ENCODE measurements at regions not wholly inside any gene's neighbourhood (a gene's known extent, or its start where the extent isn't known, plus 50 kb on each side); places are given as distances from the start of the nearest gene placed in this dataset.

DNA sequence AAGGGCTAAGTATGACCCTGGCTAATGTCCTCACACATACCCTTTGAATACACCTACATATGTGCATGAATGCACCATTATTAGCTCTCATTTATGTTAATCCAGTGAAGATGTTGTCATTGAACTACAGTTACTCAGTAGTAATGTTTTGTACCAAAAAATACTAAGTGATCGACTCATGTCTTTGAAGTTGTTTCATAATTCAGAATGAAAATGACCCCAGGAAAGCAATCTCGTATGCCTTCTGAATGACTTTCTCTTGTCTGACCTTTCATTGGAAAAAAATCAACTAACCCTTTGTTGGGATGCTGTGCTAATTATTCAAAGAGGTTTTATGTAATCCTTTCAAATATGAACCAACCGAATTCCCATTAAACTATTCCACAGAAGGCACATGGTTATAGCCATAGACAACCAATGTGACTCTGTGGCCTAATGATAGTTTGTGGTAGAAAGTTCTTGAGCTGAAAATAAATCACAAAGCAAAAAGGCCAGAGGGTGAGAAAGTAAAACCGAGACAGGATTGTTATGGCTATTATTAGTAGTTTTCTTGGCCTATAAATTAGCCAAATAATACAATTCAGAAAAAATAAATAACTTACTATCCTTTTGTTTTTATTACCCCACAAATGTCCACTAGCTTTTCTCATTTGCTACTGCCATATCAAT is 86.8 kb upstream of the STARD13 start:
- WGBS (ENCODE audit: insufficient coverage), result no CpG with 5 or more reads among the region's 4 CpGs
- no peaks in the 10 kb centered on the region for H3K27me3 ChIP-seq (ENCODE audit: control insufficient read depth, insufficient read depth, low read length)
- no peak overlapping the region for H3K4me3 ChIP-seq (ENCODE audit: low read length)
- H3K27ac ChIP-seq (ENCODE audit: low read length), result no peak overlapping the region
- H3K4me1 ChIP-seq (ENCODE audit: control insufficient read depth, insufficient read depth, low read length), result peaks cover 2% of the 10 kb centered on the region
- H3K9me3 ChIP-seq (replicated peaks; ENCODE audit: control insufficient read depth, low read depth, low read length), result no peaks in the 10 kb centered on the region
- no peak for DNase-seq
- no peaks in the 10 kb centered on the region for H3K36me3 ChIP-seq (ENCODE audit: control insufficient read depth, insufficient read depth, low read length)

DNA sequence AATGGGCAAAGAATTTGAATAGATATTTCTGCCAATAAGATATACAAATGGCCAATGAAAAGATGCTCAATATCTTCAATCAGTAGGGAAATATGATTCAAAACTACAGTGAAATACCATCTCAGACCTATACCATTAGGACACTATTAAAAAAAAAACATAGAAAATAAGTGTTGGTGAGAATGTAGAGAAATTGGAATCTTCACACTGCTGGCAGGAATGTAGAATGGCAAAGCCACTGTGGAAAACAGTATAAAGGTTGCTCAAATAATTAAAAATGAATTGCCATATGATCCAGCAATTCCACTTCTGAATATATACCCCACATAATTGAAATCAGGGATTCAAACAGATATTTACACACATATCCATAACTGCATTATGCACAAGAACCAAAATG is 88.1 kb upstream of the STARD13 start:
- DNase-seq, result no peak
- Histone ChIP-seq H3K9me3 (replicated peaks; ENCODE audit: control insufficient read depth, low read depth, low read length) (no peaks in the 10 kb centered on the region), H3K4me1 (ENCODE audit: control insufficient read depth, insufficient read depth, low read length) (no peaks in the 10 kb centered on the region), H3K36me3 (ENCODE audit: control insufficient read depth, insufficient read depth, low read length) (no peaks in the 10 kb centered on the region), H3K4me3 (ENCODE audit: low read length) (no peak overlapping the region), H3K27me3 (ENCODE audit: control insufficient read depth, insufficient read depth, low read length) (no peaks in the 10 kb centered on the region), H3K27ac (ENCODE audit: low read length) (no peak overlapping the region)

DNA sequence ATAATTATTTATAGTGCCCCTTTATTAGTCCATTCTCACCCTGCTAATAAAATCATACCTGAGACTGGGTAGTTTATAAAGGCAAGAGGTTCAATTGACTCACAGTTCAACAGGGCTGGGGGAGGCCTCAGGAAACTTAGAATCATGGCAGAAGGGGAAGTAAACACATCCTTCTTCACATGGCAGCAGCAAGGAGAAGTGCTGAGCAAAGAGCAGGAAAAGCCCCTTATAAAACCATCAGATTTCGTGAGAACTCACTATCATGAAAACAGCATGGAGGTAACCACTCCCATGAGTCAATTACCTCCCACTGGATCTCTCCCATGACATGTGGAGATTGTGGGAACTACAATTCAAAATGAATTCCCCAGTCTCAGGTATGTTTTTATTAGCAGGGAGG is 89.9 kb upstream of the STARD13 start:
- WGBS (ENCODE audit: insufficient coverage), result no CpG with 5 or more reads among the region's 1 CpG
- H3K4me3 ChIP-seq (ENCODE audit: low read length), result no peak overlapping the region
- no peaks in the 10 kb centered on the region for H3K4me1 ChIP-seq (ENCODE audit: control insufficient read depth, insufficient read depth, low read length)
- no peaks in the 10 kb centered on the region for H3K9me3 ChIP-seq (replicated peaks; ENCODE audit: control insufficient read depth, low read depth, low read length)
- no peak for DNase-seq
- no peak overlapping the region for H3K27ac ChIP-seq (ENCODE audit: low read length)
- no peaks in the 10 kb centered on the region for H3K36me3 ChIP-seq (ENCODE audit: control insufficient read depth, insufficient read depth, low read length)
- no peaks in the 10 kb centered on the region for H3K27me3 ChIP-seq (ENCODE audit: control insufficient read depth, insufficient read depth, low read length)

DNA sequence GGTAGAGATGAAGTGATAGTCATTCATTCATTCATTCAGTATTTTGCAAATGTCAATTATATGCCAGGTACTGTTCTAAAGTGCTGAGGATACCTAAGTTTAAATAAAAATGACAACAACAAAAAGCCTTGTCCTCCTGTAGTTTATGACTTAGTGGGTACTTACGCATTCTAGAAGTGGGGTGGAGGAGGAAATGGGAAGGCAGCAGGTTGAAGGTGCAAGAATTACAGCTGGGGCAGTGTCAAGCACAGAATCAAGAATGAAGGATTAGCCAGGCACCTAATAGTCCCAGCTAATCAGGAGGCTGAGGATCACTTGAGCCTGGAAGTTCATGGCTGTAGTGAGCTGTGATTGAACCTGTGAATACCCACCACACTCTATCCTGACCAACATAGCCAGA is 90.7 kb upstream of the STARD13 start:
- Histone ChIP-seq H3K4me1 (ENCODE audit: control insufficient read depth, insufficient read depth, low read length) (no peaks in the 10 kb centered on the region), H3K27ac (ENCODE audit: low read length) (no peak overlapping the region), H3K36me3 (ENCODE audit: control insufficient read depth, insufficient read depth, low read length) (no peaks in the 10 kb centered on the region), H3K9me3 (replicated peaks; ENCODE audit: control insufficient read depth, low read depth, low read length) (no peaks in the 10 kb centered on the region), H3K4me3 (ENCODE audit: low read length) (no peak overlapping the region), H3K27me3 (ENCODE audit: control insufficient read depth, insufficient read depth, low read length) (no peaks in the 10 kb centered on the region)
- 100% methylated on average over 1 of the region's 1 CpG for WGBS (ENCODE audit: insufficient coverage)
- no peak for DNase-seq

DNA sequence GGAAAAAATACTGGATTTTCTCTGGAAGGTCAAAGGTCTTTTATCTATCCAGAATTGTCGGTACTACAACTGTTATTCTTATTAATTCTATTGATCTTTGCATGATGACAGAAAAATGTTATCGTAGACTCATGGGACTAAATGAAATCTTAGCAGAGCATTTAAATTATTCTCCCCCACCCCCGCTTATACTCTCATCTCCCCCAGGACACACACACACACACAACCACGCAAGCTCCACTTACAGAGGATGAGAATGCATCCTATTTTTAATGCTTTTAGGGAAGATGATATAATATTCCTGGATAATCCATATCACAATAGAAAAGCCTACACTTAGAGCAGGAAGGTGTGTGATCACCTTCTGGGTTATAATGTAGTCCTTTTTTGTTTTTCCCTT is 91.9 kb upstream of the STARD13 start:
- Histone ChIP-seq H3K4me3 (ENCODE audit: low read length) (no peak overlapping the region), H3K9me3 (replicated peaks; ENCODE audit: control insufficient read depth, low read depth, low read length) (no peaks in the 10 kb centered on the region), H3K4me1 (ENCODE audit: control insufficient read depth, insufficient read depth, low read length) (no peaks in the 10 kb centered on the region), H3K27ac (ENCODE audit: low read length) (no peak overlapping the region), H3K36me3 (ENCODE audit: control insufficient read depth, insufficient read depth, low read length) (no peaks in the 10 kb centered on the region), H3K27me3 (ENCODE audit: control insufficient read depth, insufficient read depth, low read length) (no peaks in the 10 kb centered on the region)
- no CpG with 5 or more reads among the region's 4 CpGs for WGBS (ENCODE audit: insufficient coverage)
- no peak for DNase-seq

DNA sequence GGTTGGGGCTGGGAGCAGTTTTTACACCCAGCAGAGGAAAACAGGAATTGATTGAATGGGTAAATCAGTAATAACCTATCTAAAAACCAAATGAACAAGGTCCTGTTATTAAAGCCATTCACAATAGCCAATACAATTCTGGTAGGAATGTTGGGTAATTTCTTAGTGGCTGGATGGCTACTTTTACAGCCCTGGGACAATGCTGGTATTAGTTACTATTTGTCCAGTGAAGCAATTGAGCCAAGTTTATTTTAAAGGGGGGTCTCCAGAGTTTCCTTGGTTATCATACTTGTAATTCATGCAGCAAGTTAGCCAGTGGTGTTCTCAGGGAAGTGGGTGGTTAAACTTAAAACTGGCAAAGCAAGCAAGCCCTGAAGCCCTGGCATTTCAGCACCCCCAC is 92.3 kb upstream of the STARD13 start:
- no peaks in the 10 kb centered on the region for H3K36me3 ChIP-seq (ENCODE audit: control insufficient read depth, insufficient read depth, low read length)
- no peak for DNase-seq
- H3K4me3 ChIP-seq (ENCODE audit: low read length), result no peak overlapping the region
- no peaks in the 10 kb centered on the region for H3K27me3 ChIP-seq (ENCODE audit: control insufficient read depth, insufficient read depth, low read length)
- no peaks in the 10 kb centered on the region for H3K4me1 ChIP-seq (ENCODE audit: control insufficient read depth, insufficient read depth, low read length)
- no peak overlapping the region for H3K27ac ChIP-seq (ENCODE audit: low read length)
- H3K9me3 ChIP-seq (replicated peaks; ENCODE audit: control insufficient read depth, low read depth, low read length), result no peaks in the 10 kb centered on the region

DNA sequence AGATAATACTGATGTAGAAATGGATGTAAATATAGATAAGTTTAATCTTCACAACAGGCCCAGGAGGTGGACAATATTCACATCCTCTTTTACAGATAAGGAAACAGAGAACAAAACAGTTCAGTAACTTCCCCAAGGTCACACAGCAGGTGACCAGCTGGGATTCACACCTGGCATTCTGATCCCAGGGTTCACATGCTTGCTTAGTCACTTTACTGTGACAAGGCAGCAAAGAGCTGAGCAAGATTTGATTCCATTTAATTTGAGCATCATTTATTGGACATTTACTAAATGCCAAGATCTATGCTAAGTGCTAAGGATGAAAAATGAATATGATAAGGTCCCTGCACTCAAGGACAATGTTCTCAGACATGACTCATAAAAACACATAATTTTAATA is 94.1 kb upstream of the STARD13 start:
- no peaks in the 10 kb centered on the region for H3K4me1 ChIP-seq (ENCODE audit: control insufficient read depth, insufficient read depth, low read length)
- no peaks in the 10 kb centered on the region for H3K27me3 ChIP-seq (ENCODE audit: control insufficient read depth, insufficient read depth, low read length)
- no peaks in the 10 kb centered on the region for H3K9me3 ChIP-seq (replicated peaks; ENCODE audit: control insufficient read depth, low read depth, low read length)
- no peak overlapping the region for H3K4me3 ChIP-seq (ENCODE audit: low read length)
- DNase-seq, result no peak
- no peak overlapping the region for H3K27ac ChIP-seq (ENCODE audit: low read length)
- no peaks in the 10 kb centered on the region for H3K36me3 ChIP-seq (ENCODE audit: control insufficient read depth, insufficient read depth, low read length)

DNA sequence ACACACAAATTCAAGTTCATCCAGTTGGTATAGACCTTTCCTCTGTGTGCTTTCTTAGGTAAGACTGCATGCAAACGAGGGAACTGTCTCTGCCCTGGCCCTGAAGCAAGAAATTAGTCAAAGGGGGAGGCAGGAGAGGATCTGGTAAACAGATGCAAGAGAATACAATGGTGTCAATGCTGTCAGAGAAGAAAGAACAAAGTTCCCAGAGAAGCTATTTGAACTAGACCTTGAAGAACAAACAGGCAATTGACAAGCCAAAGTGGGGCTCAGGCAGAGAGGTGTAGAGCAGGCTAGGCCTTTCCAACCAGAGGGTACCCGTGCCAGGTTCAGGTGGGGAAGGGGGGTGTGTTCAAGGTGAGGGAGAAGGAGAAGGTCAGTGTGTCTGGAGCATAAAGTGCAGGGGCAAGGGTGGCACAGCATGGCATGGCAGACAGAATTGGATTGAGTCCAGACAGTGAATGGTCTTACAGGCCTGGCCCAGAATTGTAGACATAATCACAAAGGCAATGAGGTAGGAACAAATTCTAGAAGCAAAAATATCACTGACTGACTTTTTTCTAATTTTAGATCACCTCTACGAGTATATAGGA is 95.0 kb upstream of the STARD13 start:
- no peak for DNase-seq

DNA sequence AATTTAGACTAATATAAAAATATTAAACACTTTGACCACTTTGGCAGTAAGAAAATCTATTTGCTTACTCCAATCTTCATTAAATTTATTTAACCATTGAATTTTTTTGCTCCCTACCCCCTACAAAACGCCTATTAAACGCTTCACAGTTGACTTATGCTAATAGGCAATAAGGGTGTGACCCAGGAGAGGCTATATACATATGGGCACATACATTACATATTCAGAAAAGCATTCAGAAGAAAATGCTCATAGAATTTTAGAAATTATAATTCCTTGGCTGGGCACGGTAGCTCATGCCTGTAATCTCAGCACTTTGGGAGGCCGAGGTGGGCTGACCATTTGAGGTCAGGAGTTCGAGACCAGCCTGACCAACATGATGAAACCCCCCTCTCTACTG is 95.6 kb upstream of the STARD13 start:
- Histone ChIP-seq H3K27ac (ENCODE audit: low read length) (no peak overlapping the region), H3K9me3 (replicated peaks; ENCODE audit: control insufficient read depth, low read depth, low read length) (no peaks in the 10 kb centered on the region), H3K27me3 (ENCODE audit: control insufficient read depth, insufficient read depth, low read length) (no peaks in the 10 kb centered on the region), H3K4me3 (ENCODE audit: low read length) (no peak overlapping the region), H3K36me3 (ENCODE audit: control insufficient read depth, insufficient read depth, low read length) (no peaks in the 10 kb centered on the region), H3K4me1 (ENCODE audit: control insufficient read depth, insufficient read depth, low read length) (no peaks in the 10 kb centered on the region)
- no CpG with 5 or more reads among the region's 5 CpGs for WGBS (ENCODE audit: insufficient coverage)
- no peak for DNase-seq

More for the DNA sequence above, 95.0 kb upstream of the STARD13 start:
- H3K9me3 ChIP-seq (replicated peaks; ENCODE audit: control insufficient read depth, low read depth, low read length), result no peaks in the 10 kb centered on the region
- no peaks in the 10 kb centered on the region for H3K4me1 ChIP-seq (ENCODE audit: control insufficient read depth, insufficient read depth, low read length)
- H3K4me3 ChIP-seq (ENCODE audit: low read length), result no peak overlapping the region
- H3K27me3 ChIP-seq (ENCODE audit: control insufficient read depth, insufficient read depth, low read length), result no peaks in the 10 kb centered on the region
- no peaks in the 10 kb centered on the region for H3K36me3 ChIP-seq (ENCODE audit: control insufficient read depth, insufficient read depth, low read length)
- no peak overlapping the region for H3K27ac ChIP-seq (ENCODE audit: low read length)
- 82% methylated on average over 2 of the region's 3 CpGs for WGBS (ENCODE audit: insufficient coverage)

DNA sequence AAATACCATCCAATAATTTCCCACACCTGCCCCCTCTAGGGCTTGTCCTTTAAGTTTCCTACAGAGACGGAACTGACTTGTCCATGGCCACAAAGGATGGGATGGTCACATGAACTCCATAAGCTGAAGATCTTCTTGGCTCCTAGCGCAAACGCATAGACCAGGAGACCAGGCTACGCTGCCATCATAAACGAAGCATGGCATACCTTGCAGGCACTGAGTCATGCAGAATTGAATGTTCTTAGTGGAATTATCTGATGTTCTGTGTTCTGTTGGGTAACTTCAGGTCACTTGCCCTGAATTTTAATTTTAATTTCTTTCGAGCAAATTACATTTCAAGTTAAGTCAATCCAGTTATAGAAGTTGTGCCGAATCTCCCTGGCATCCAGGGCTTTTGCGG is 96.4 kb upstream of the STARD13 start:
- no peak for DNase-seq
- WGBS (ENCODE audit: insufficient coverage), result 97% methylated on average over 7 of the region's 8 CpGs
- H3K4me3 ChIP-seq (ENCODE audit: low read length), result no peak overlapping the region
- no peaks in the 10 kb centered on the region for H3K4me1 ChIP-seq (ENCODE audit: control insufficient read depth, insufficient read depth, low read length)
- no peak overlapping the region for H3K27ac ChIP-seq (ENCODE audit: low read length)
- H3K36me3 ChIP-seq (ENCODE audit: control insufficient read depth, insufficient read depth, low read length), result no peaks in the 10 kb centered on the region
- H3K27me3 ChIP-seq (ENCODE audit: control insufficient read depth, insufficient read depth, low read length), result no peaks in the 10 kb centered on the region
- H3K9me3 ChIP-seq (replicated peaks; ENCODE audit: control insufficient read depth, low read depth, low read length), result no peaks in the 10 kb centered on the region
